DND-41 (cell line): ENCODE measurements at regions not wholly inside any gene's neighbourhood (a gene's known extent, or its start where the extent isn't known, plus 50 kb on each side); places are given as distances from the start of the nearest gene placed in this dataset.
A peak's percentile ranks its signal among the peaks of the same experiment; 100 is the strongest.

Experiments used
- ATAC-seq: fragments of 200-7000 bp; cut with Tn5 transposase; 3 replicates; pipeline ENCODE4 v1.9.1; 2021; ENCODE audit warnings: low read depth; ENCODE audit not compliant: insufficient read depth
- DNase-seq: peaks from one replicate; pipeline ENCODE4 v3.0.0-alpha.2; 2020
- H2AFZ ChIP-seq: 2 replicates; pipeline ENCODE4 v1.6.0; 2012; ENCODE audit warnings: low read depth, low read length
- H3K27ac ChIP-seq: 2 replicates; pipeline ENCODE4 v1.5.1; 2012; ENCODE audit warnings: low read length, inconsistent platforms
- H3K27me3 ChIP-seq: fragments of 200-600 bp; sonication (generic); 2 replicates; pipeline ENCODE4 v1.6.0; 2012; ENCODE audit warnings: low read length, mild to moderate bottlenecking, inconsistent platforms; ENCODE audit not compliant: insufficient read depth, poor library complexity
- H3K36me3 ChIP-seq: 2 replicates; pipeline ENCODE4 v1.5.1; 2012; ENCODE audit warnings: low read length, inconsistent platforms; ENCODE audit not compliant: insufficient read depth
- H3K4me1 ChIP-seq: 2 replicates; pipeline ENCODE4 v1.5.1; 2012; ENCODE audit warnings: mild to moderate bottlenecking, low read length; ENCODE audit not compliant: insufficient read depth
- H3K4me2 ChIP-seq: 2 replicates; pipeline ENCODE4 v1.6.0; 2012; ENCODE audit warnings: mild to moderate bottlenecking, moderate library complexity, low read length, inconsistent platforms; ENCODE audit not compliant: insufficient read depth
- H3K4me3 ChIP-seq, 2 experiments: fragments of 200-600 bp in 1 of 2; shearing (Covaris generic) in 1 of 2; 2 replicates each; pipeline ENCODE4 v1.5.1; 2012 to 2016; ENCODE audit warnings: inconsistent platforms in 2 of 2, low read length in 2 of 2, mild to moderate bottlenecking in 2 of 2, low read depth in 1 of 2, moderate library complexity in 1 of 2
- H3K79me2 ChIP-seq: 2 replicates; pipeline ENCODE4 v1.6.0; 2012; ENCODE audit warnings: low read length, inconsistent platforms; ENCODE audit not compliant: insufficient read depth
- H3K9ac ChIP-seq: 2 replicates; pipeline ENCODE4 v1.6.0; 2012; ENCODE audit warnings: low read depth, mild to moderate bottlenecking, inconsistent platforms, low read length, moderate library complexity
- H3K9me3 ChIP-seq: 2 replicates; pipeline ENCODE4 v1.5.1; 2012; ENCODE audit warnings: low read length, moderate library complexity, mild to moderate bottlenecking, inconsistent platforms; ENCODE audit not compliant: insufficient read depth, severe bottlenecking
- H4K20me1 ChIP-seq: 2 replicates; pipeline ENCODE4 v1.6.0; 2012; ENCODE audit warnings: low read length; ENCODE audit not compliant: insufficient read depth
- CTCF ChIP-seq: IDR thresholded peaks from 2 replicates; pipeline ENCODE4 v1.5.1; 2012; ENCODE audit warnings: borderline replicate concordance, low read length, moderate library complexity, mild to moderate bottlenecking; ENCODE audit not compliant: poor library complexity, severe bottlenecking; ENCODE audit errors: extremely low read depth
- EZH2 ChIP-seq: IDR thresholded peaks from 3 replicates; pipeline ENCODE4 v1.6.1; 2012; ENCODE audit warnings: borderline replicate concordance, low read depth, mild to moderate bottlenecking, moderate library complexity, low read length, inconsistent platforms; ENCODE audit not compliant: severe bottlenecking

- H3K4me3 ChIP-seq = no peak overlapping the region
- no peak overlapping the region for H2AFZ ChIP-seq
- H3K36me3 ChIP-seq = no peaks in the 10 kb centered on the region
- no peak overlapping the region for H3K27ac ChIP-seq
- no peaks in the 10 kb centered on the region for H3K79me2 ChIP-seq
- DNase-seq (no peak), ATAC-seq (no peak)
- H3K9me3 ChIP-seq = peaks cover 13% of the 10 kb centered on the region
- no peaks in the 10 kb centered on the region for H3K27me3 ChIP-seq
- no peaks in the 10 kb centered on the region for H4K20me1 ChIP-seq
- no peak overlapping the region for H3K9ac ChIP-seq
- TF ChIP-seq CTCF = no peak
- no peak for TF ChIP-seq EZH2
- H3K4me2 ChIP-seq = no peak overlapping the region
- no peaks in the 10 kb centered on the region for H3K4me1 ChIP-seq
These were observed 248.6 kb downstream of the AASDHPPT start for GRCh38 chr11:106326087-106326486.

- no peak overlapping the region for H3K4me2 ChIP-seq
- H3K9ac ChIP-seq = no peak overlapping the region
- DNase-seq (no peak), ATAC-seq (0 out of 3 replicates have a peak, but pooled peaks have one; percentile 22)
- no peaks in the 10 kb centered on the region for H3K27me3 ChIP-seq
- H3K9me3 ChIP-seq = peaks cover 8% of the 10 kb centered on the region
- H4K20me1 ChIP-seq = no peaks in the 10 kb centered on the region
- H2AFZ ChIP-seq = no peak overlapping the region
- H3K4me3 ChIP-seq = no peak overlapping the region
- no peak for TF ChIP-seq CTCF
- no peak for TF ChIP-seq EZH2
- H3K36me3 ChIP-seq = no peaks in the 10 kb centered on the region
- no peaks in the 10 kb centered on the region for H3K79me2 ChIP-seq
- no peaks in the 10 kb centered on the region for H3K4me1 ChIP-seq
- no peak overlapping the region for H3K27ac ChIP-seq
These were observed 249.7 kb downstream of the AASDHPPT start for GRCh38 chr11:106327134-106327533.

- TF ChIP-seq CTCF (no peak), EZH2 (no peak)
- no peaks in the 10 kb centered on the region for H3K4me1 ChIP-seq
- H3K9ac ChIP-seq = no peak overlapping the region
- H3K9me3 ChIP-seq = peaks cover 8% of the 10 kb centered on the region
- H3K79me2 ChIP-seq = no peaks in the 10 kb centered on the region
- no peak overlapping the region for H3K4me3 ChIP-seq
- DNase-seq (no peak), ATAC-seq (no peak)
- H2AFZ ChIP-seq = no peak overlapping the region
- H3K27ac ChIP-seq = no peak overlapping the region
- H3K27me3 ChIP-seq = no peaks in the 10 kb centered on the region
- no peak overlapping the region for H3K4me2 ChIP-seq
- no peaks in the 10 kb centered on the region for H4K20me1 ChIP-seq
- H3K36me3 ChIP-seq = no peaks in the 10 kb centered on the region
These were observed 250.2 kb downstream of the AASDHPPT start for GRCh38 chr11:106327637-106328036.
